Activated B cell treated with CpG ODN at 0.5 μM for 24 hours (primary cell): ENCODE measurements at regions not wholly inside any gene's neighbourhood (a gene's known extent, or its start where the extent isn't known, plus 50 kb on each side); places are given as distances from the start of the nearest gene placed in this dataset.

Source experiments
- ATAC-seq: fragments of 200-7000 bp; cut with Tn5 transposase; one replicate; pipeline ENCODE4 v1.10.0; 2021; ENCODE audit warnings: low read depth, mild to moderate bottlenecking, moderate library complexity
- CTCF ChIA-PET: fragments of 350-600 bp; sonication (Branson Sonifier 250); formaldehyde crosslinking; loops from one replicate; lab custom pipeline; 2021; ENCODE audit warnings: antibody characterized with exemption; lab: Charles Lee
- POLR2A ChIA-PET: fragments of 350-600 bp; sonication (Branson Sonifier 250); formaldehyde crosslinking; loops from one replicate; lab custom pipeline; 2021; ENCODE audit warnings: antibody characterized with exemption; lab: Charles Lee
- DNase-seq: peaks from one replicate; pipeline ENCODE4 v3.0.0; 2022
- H3K27ac Mint-ChIP-seq: one replicate; pipeline ENCODE4 v1.8.0; 2020; ENCODE audit warnings: mixed read lengths
- H3K27me3 Mint-ChIP-seq: one replicate; pipeline ENCODE4 v1.8.0; 2021; ENCODE audit warnings: mixed read lengths
- H3K36me3 Mint-ChIP-seq: one replicate; pipeline ENCODE4 v1.8.0; 2021; ENCODE audit warnings: low read depth, mixed read lengths
- H3K4me1 Mint-ChIP-seq: one replicate; pipeline ENCODE4 v1.8.0; 2021; ENCODE audit warnings: mixed read lengths
- H3K4me3 Mint-ChIP-seq: one replicate; pipeline ENCODE4 v1.8.0; 2020; ENCODE audit warnings: mild to moderate bottlenecking, mixed read lengths
- H3K9me3 Mint-ChIP-seq: one replicate; pipeline ENCODE4 v1.8.0; 2020; ENCODE audit warnings: mixed read lengths
- CTCF ChIP-seq: fragments of 200-600 bp; IDR thresholded peaks from one replicate; pipeline ENCODE4 v1.8.0; 2022; ENCODE audit warnings: antibody characterized with exemption, mild to moderate bottlenecking
- intact Hi-C: fragments of 100-400 bp; cut with micrococcal nuclease; formaldehyde crosslinking; loops from one replicate; pipeline ENCODE4 v1.15.1; 2024

- no peak overlapping the region for H3K27ac Mint-ChIP-seq
- no peak overlapping the region for H3K4me3 Mint-ChIP-seq
- ChIA-PET CTCF (no interaction called here), POLR2A (no interaction called here)
- DNase-seq, result no peak
- no peaks in the 10 kb centered on the region for H3K27me3 Mint-ChIP-seq
- no peaks in the 10 kb centered on the region for H3K36me3 Mint-ChIP-seq
- no peak for TF ChIP-seq CTCF
- H3K9me3 Mint-ChIP-seq, result no peaks in the 10 kb centered on the region
- ATAC-seq, result no peak
- intact Hi-C loops, result no loop called here
- peaks cover 9% of the 10 kb centered on the region for H3K4me1 Mint-ChIP-seq
These were observed 304.2 kb upstream of the PRDM1 start for GRCh38 chr6:105781915-105782314.

- ChIA-PET POLR2A (no interaction called here), CTCF (no interaction called here)
- H3K9me3 Mint-ChIP-seq, result no peaks in the 10 kb centered on the region
- DNase-seq (no peak), ATAC-seq (no peak)
- no peaks in the 10 kb centered on the region for H3K36me3 Mint-ChIP-seq
- peaks cover 9% of the 10 kb centered on the region for H3K4me1 Mint-ChIP-seq
- no peak overlapping the region for H3K27ac Mint-ChIP-seq
- H3K27me3 Mint-ChIP-seq, result no peaks in the 10 kb centered on the region
- intact Hi-C loops, result no loop called here
- H3K4me3 Mint-ChIP-seq, result no peak overlapping the region
- no peak for TF ChIP-seq CTCF
These were observed 304.9 kb upstream of the PRDM1 start for GRCh38 chr6:105781248-105781647.

GRCh38 chr6:105780146-105780860 lies 305.8 kb upstream of the PRDM1 start:
- Mint-ChIP-seq H3K4me3 (no peak overlapping the region), H3K36me3 (no peaks in the 10 kb centered on the region), H3K27me3 (no peaks in the 10 kb centered on the region), H3K4me1 (peaks cover 2% of the 10 kb centered on the region), H3K9me3 (peaks cover 5% of the 10 kb centered on the region), H3K27ac (no peak overlapping the region)
- POLR2A ChIA-PET, result no interaction called here
- DNase-seq, result no peak
- CTCF ChIA-PET, result no interaction called here
- TF ChIP-seq CTCF, result no peak
- intact Hi-C loops, result no loop called here
- ATAC-seq, result no peak

GRCh38 chr6:105779110-105779509 lies 307.0 kb upstream of the PRDM1 start:
- Mint-ChIP-seq H3K4me1 (no peaks in the 10 kb centered on the region), H3K27me3 (peaks cover 2% of the 10 kb centered on the region), H3K9me3 (peaks cover 14% of the 10 kb centered on the region), H3K4me3 (no peak overlapping the region), H3K36me3 (no peaks in the 10 kb centered on the region), H3K27ac (no peak overlapping the region)
- DNase-seq (no peak), ATAC-seq (no peak)
- ChIA-PET POLR2A (no interaction called here), CTCF (no interaction called here)
- TF ChIP-seq CTCF, result no peak
- intact Hi-C loops, result no loop called here

GRCh38 chr6:105775095-105775494 lies 311.0 kb upstream of the PRDM1 start:
- POLR2A ChIA-PET, result no interaction called here
- CTCF ChIA-PET, result no interaction called here
- H3K27me3 Mint-ChIP-seq, result peaks cover 2% of the 10 kb centered on the region
- H3K4me3 Mint-ChIP-seq, result no peak overlapping the region
- no peaks in the 10 kb centered on the region for H3K4me1 Mint-ChIP-seq
- intact Hi-C loops, result no loop called here
- no peak for DNase-seq
- H3K9me3 Mint-ChIP-seq, result peaks cover 14% of the 10 kb centered on the region
- H3K36me3 Mint-ChIP-seq, result no peaks in the 10 kb centered on the region
- ATAC-seq, result no peak
- no peak for TF ChIP-seq CTCF
- H3K27ac Mint-ChIP-seq, result no peak overlapping the region
